DOHH2 (cell line): ENCODE measurements at regions not wholly inside any gene's neighbourhood (a gene's known extent, or its start where the extent isn't known, plus 50 kb on each side); places are given as distances from the start of the nearest gene placed in this dataset.

ENCODE experiments used
- H3F3A ChIP-seq: fragments of 200-600 bp; sonication (generic), shearing (Covaris generic); 2 replicates; pipeline ENCODE4 v1.6.0; 2016; ENCODE audit warnings: antibody characterized with exemption, mild to moderate bottlenecking; ENCODE audit not compliant: control insufficient read depth, insufficient read depth
- H3K27ac ChIP-seq: fragments of 200-600 bp; sonication (generic); 2 replicates; pipeline ENCODE4 v1.5.1; 2014; ENCODE audit warnings: low read depth, mild to moderate bottlenecking, low read length, moderate library complexity
- H3K27me3 ChIP-seq: fragments of 200-600 bp; sonication (generic); 2 replicates; pipeline ENCODE4 v1.6.1; 2014; ENCODE audit warnings: mild to moderate bottlenecking, low read length, mixed read lengths; ENCODE audit not compliant: control insufficient read depth
- H3K36me3 ChIP-seq: fragments of 200-600 bp; sonication (generic); 2 replicates; pipeline ENCODE4 v1.6.1; 2014; ENCODE audit warnings: mild to moderate bottlenecking, low read length, moderate library complexity, mixed read lengths; ENCODE audit not compliant: control insufficient read depth
- H3K4me1 ChIP-seq: fragments of 200-600 bp; sonication (generic); 2 replicates; pipeline ENCODE4 v1.6.1; 2014; ENCODE audit warnings: mild to moderate bottlenecking, low read length, mixed read lengths; ENCODE audit not compliant: control insufficient read depth
- H3K4me2 ChIP-seq: fragments of 200-600 bp; sonication (generic); 2 replicates; pipeline ENCODE4 v1.6.0; 2014; ENCODE audit warnings: mild to moderate bottlenecking, low read length, moderate library complexity
- H3K4me3 ChIP-seq: fragments of 200-600 bp; sonication (generic); 2 replicates; pipeline ENCODE4 v1.5.1; 2014; ENCODE audit warnings: mild to moderate bottlenecking, low read length, mixed read lengths
- H3K79me2 ChIP-seq: fragments of 200-600 bp; sonication (generic); 2 replicates; pipeline ENCODE4 v1.6.1; 2014; ENCODE audit warnings: mild to moderate bottlenecking, low read length, mixed read lengths; ENCODE audit not compliant: control insufficient read depth
- H3K9me2 ChIP-seq: fragments of 200-600 bp; sonication (generic); replicated peaks from 2 replicates; pipeline ENCODE4 v1.6.1; 2014; ENCODE audit warnings: mild to moderate bottlenecking, low read length, mixed read lengths; ENCODE audit not compliant: control insufficient read depth
- H3K9me3 ChIP-seq: fragments of 200-600 bp; sonication (generic); 2 replicates; pipeline ENCODE4 v1.6.1; 2014; ENCODE audit warnings: antibody characterized with exemption, low read length, mixed read lengths; ENCODE audit not compliant: control insufficient read depth, insufficient read depth
- H4K20me1 ChIP-seq: fragments of 200-600 bp; sonication (generic); 2 replicates; pipeline ENCODE4 v1.6.0; 2014; ENCODE audit warnings: low read depth, mild to moderate bottlenecking, antibody characterized with exemption, low read length, moderate library complexity; ENCODE audit not compliant: control insufficient read depth, insufficient read depth
- EZH2phosphoT487 ChIP-seq: fragments of 200-600 bp; sonication (generic); IDR thresholded peaks from 2 replicates; pipeline ENCODE4 v1.6.1; 2017; ENCODE audit warnings: borderline replicate concordance, mild to moderate bottlenecking, antibody characterized with exemption, low read length, moderate library complexity, mixed read lengths
- TF ChIP-seq, protein P1 (sequence below): fragments of 200-600 bp; sonication (generic); IDR thresholded peaks from one replicate; pipeline ENCODE4 v1.5.1; 2014; ENCODE audit warnings: antibody characterized with exemption, mild to moderate bottlenecking, low read depth, low read length; ENCODE audit not compliant: poor library complexity, severe bottlenecking

DNA sequence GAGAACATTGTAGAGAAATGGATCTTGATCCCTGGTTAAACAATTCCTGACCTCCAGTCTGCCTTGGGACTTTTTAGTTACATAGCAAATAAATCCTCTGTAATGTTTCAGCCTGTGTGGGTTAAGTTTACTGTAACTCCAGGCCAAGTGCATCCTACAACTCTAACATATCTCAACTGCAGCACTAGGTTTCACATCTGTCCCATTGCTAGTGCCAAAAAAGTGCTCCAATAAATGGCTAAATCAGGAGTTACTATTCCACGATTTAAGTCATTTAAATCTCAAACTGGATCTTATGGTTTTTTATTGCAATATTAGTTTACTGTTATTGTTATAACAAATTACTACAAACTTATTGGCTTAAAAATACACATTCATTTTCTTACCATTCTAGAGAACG is 479.6 kb downstream of the GPAM start:
- TF ChIP-seq, protein P1, sequence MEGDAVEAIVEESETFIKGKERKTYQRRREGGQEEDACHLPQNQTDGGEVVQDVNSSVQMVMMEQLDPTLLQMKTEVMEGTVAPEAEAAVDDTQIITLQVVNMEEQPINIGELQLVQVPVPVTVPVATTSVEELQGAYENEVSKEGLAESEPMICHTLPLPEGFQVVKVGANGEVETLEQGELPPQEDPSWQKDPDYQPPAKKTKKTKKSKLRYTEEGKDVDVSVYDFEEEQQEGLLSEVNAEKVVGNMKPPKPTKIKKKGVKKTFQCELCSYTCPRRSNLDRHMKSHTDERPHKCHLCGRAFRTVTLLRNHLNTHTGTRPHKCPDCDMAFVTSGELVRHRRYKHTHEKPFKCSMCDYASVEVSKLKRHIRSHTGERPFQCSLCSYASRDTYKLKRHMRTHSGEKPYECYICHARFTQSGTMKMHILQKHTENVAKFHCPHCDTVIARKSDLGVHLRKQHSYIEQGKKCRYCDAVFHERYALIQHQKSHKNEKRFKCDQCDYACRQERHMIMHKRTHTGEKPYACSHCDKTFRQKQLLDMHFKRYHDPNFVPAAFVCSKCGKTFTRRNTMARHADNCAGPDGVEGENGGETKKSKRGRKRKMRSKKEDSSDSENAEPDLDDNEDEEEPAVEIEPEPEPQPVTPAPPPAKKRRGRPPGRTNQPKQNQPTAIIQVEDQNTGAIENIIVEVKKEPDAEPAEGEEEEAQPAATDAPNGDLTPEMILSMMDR: no peak
- TF ChIP-seq EZH2phosphoT487: no peak
- no peak overlapping the region for H3K4me3 ChIP-seq
- no peaks in the 10 kb centered on the region for H3K9me3 ChIP-seq
- no peak overlapping the region for H3K4me2 ChIP-seq
- H4K20me1 ChIP-seq: no peaks in the 10 kb centered on the region
- H3K79me2 ChIP-seq: no peaks in the 10 kb centered on the region
- H3K9me2 ChIP-seq: no peaks in the 10 kb centered on the region
- H3F3A ChIP-seq: no peaks in the 10 kb centered on the region
- H3K4me1 ChIP-seq: no peaks in the 10 kb centered on the region
- H3K27ac ChIP-seq: no peak overlapping the region
- H3K36me3 ChIP-seq: no peaks in the 10 kb centered on the region
- H3K27me3 ChIP-seq: no peaks in the 10 kb centered on the region

DNA sequence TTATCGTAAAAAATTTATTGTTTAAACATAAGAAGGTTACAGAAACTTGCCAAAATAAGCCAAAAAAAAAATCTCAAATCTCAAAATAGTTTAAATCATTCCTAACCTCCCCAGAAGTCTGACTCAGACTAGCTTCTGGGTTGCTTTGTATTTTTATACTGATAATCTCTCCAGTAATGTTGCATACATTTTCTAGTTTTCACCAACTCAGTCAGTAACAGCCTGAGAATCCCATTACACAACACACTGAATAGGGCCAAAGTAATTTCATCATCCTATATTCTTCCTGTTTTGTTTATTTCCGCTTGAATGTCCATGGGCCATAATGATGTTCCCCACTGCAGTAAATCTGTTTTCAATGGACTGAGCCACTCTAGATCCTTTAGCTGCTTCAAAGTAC is 478.5 kb downstream of the GPAM start:
- H3K27ac ChIP-seq: no peak overlapping the region
- no peaks in the 10 kb centered on the region for H3F3A ChIP-seq
- H3K4me3 ChIP-seq: no peak overlapping the region
- H3K4me1 ChIP-seq: no peaks in the 10 kb centered on the region
- H3K9me2 ChIP-seq: no peaks in the 10 kb centered on the region
- no peaks in the 10 kb centered on the region for H3K36me3 ChIP-seq
- H3K9me3 ChIP-seq: no peaks in the 10 kb centered on the region
- H4K20me1 ChIP-seq: no peaks in the 10 kb centered on the region
- H3K4me2 ChIP-seq: no peak overlapping the region
- H3K27me3 ChIP-seq: no peaks in the 10 kb centered on the region
- TF ChIP-seq EZH2phosphoT487: no peak
- TF ChIP-seq, protein P1: no peak
- no peaks in the 10 kb centered on the region for H3K79me2 ChIP-seq

DNA sequence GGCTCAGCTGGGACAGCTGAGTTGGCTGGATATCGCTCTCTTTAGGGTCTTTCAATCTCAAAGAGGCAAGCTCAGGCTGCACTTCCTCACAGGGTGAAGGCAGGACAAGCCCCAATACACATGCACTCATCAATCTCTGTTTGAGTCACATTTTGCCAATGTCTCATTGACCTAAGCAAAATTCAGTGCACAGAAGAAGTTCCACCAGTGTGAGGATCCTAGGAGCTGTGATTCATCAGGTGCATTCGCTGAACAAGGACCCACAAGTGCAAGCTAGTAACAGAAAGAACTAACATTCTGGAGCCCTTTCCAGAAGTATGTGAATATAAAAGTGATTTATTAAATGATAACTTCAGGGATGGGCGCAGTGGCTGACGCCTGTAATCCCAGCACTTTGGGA is 477.2 kb downstream of the GPAM start:
- no peaks in the 10 kb centered on the region for H3K27me3 ChIP-seq
- no peaks in the 10 kb centered on the region for H3F3A ChIP-seq
- H3K27ac ChIP-seq: no peak overlapping the region
- no peak overlapping the region for H3K4me3 ChIP-seq
- no peaks in the 10 kb centered on the region for H3K9me2 ChIP-seq
- no peaks in the 10 kb centered on the region for H4K20me1 ChIP-seq
- TF ChIP-seq, protein P1: no peak
- no peak for TF ChIP-seq EZH2phosphoT487
- H3K9me3 ChIP-seq: no peaks in the 10 kb centered on the region
- H3K36me3 ChIP-seq: no peaks in the 10 kb centered on the region
- H3K4me1 ChIP-seq: no peaks in the 10 kb centered on the region
- H3K79me2 ChIP-seq: no peaks in the 10 kb centered on the region
- H3K4me2 ChIP-seq: no peak overlapping the region

GRCh38 chr10:111707076-111707475 is 476.5 kb downstream of the GPAM start:
- H3K9me2 ChIP-seq: no peaks in the 10 kb centered on the region

More at GRCh38 chr10:111707076-111707475, 476.5 kb downstream of the GPAM start:
- TF ChIP-seq EZH2phosphoT487: no peak
- TF ChIP-seq, protein P1: no peak
- no peak overlapping the region for H3K4me2 ChIP-seq
- H3K4me1 ChIP-seq: no peaks in the 10 kb centered on the region
- no peak overlapping the region for H3K4me3 ChIP-seq
- H3K79me2 ChIP-seq: no peaks in the 10 kb centered on the region
- H3K27ac ChIP-seq: no peak overlapping the region
- H3K27me3 ChIP-seq: no peaks in the 10 kb centered on the region
- H4K20me1 ChIP-seq: no peaks in the 10 kb centered on the region
- H3F3A ChIP-seq: no peaks in the 10 kb centered on the region
- H3K36me3 ChIP-seq: no peaks in the 10 kb centered on the region
- no peaks in the 10 kb centered on the region for H3K9me3 ChIP-seq
